GM13977 (cell line): ENCODE measurements at regions not wholly inside any gene's neighbourhood (a gene's known extent, or its start where the extent isn't known, plus 50 kb on each side); places are given as distances from the start of the nearest gene placed in this dataset.
"Not testable (repeated sequence)": the region's sequence is repeated elsewhere in the genome, so short reads cannot be mapped to it uniquely, and the experiment has no call there.

ENCODE experiments used
- DNase-seq: peaks from one replicate; pipeline ENCODE4 v3.0.0; 2012; ENCODE audit warnings: low spot score
- CTCF ChIP-seq: IDR thresholded peaks from 2 replicates; pipeline ENCODE4 v1.5.1; 2012; ENCODE audit warnings: mild to moderate bottlenecking, control low read depth; ENCODE audit not compliant: insufficient read depth; ENCODE audit errors: extremely low read depth, missing control alignments
- in situ Hi-C: fragments of 300-500 bp; cut with MboI; formaldehyde crosslinking; loops from one replicate; pipeline ENCODE4 v1.12.0; 2022; ENCODE audit warnings: low sequenced_read_pairs, low pct_unique_long_range_greater_than_20kb, mixed read lengths, inconsistent platforms; ENCODE audit not compliant: unreplicated experiment

- TF ChIP-seq CTCF: no peak
- in situ Hi-C loops: no loop called here
- DNase-seq: no peak
Observed at GRCh38 chr17:45672301-45672700, 111.8 kb upstream of the CRHR1 start.

- in situ Hi-C loops: no loop called here
Observed at GRCh38 chr17:45672792-45673191, 111.3 kb upstream of the CRHR1 start.

GRCh38 chr17:45673759-45674158, 110.4 kb upstream of the CRHR1 start:
- DNase-seq, in situ Hi-C loops: not testable (repeated sequence)

More at GRCh38 chr17:45672792-45673191, 111.3 kb upstream of the CRHR1 start:
- DNase-seq: no peak
- TF ChIP-seq CTCF: no peak

GRCh38 chr17:45675012-45675411, 109.1 kb upstream of the CRHR1 start:
- TF ChIP-seq CTCF: no peak
- DNase-seq: no peak
- in situ Hi-C loops: no loop called here

GRCh38 chr17:45675892-45676291, 108.2 kb upstream of the CRHR1 start:
- TF ChIP-seq CTCF: no peak
- in situ Hi-C loops: no loop called here
- no peak for DNase-seq

GRCh38 chr17:45676695-45677094, 107.4 kb upstream of the CRHR1 start:
- DNase-seq: no peak
- TF ChIP-seq CTCF: no peak
- in situ Hi-C loops: no loop called here

GRCh38 chr17:45677770-45678169, 106.3 kb upstream of the CRHR1 start:
- DNase-seq: no peak

More at GRCh38 chr17:45677770-45678169, 106.3 kb upstream of the CRHR1 start:
- in situ Hi-C loops: no loop called here
- no peak for TF ChIP-seq CTCF
